Common myeloid progenitor, CD34-positive (primary cell): ENCODE measurements at regions not wholly inside any gene's neighbourhood (a gene's known extent, or its start where the extent isn't known, plus 50 kb on each side); places are given as distances from the start of the nearest gene placed in this dataset.

Experiments used
- CTCF ChIA-PET: fragments of 350-600 bp; sonication (Branson Sonifier 250); formaldehyde crosslinking; loops from one replicate; lab custom pipeline; 2021; ENCODE audit warnings: antibody characterized with exemption; lab: Charles Lee
- POLR2A ChIA-PET: fragments of 350-600 bp; sonication (Branson Sonifier 250); formaldehyde crosslinking; loops from one replicate; lab custom pipeline; 2021; ENCODE audit warnings: antibody characterized with exemption; lab: Charles Lee
- DNase-seq, 3 donors: peaks; one replicate each; pipeline versions ENCODE4 v3.0.0 to v3.0.0-alpha.2; 2013
- H3K27ac ChIP-seq, 2 experiments: 1 replicate in 1 of 2; 2 replicates in 1 of 2; pipeline ENCODE4 v1.7.0; 2013; ENCODE audit warnings: inconsistent platforms in 2 of 2, low read length in 2 of 2, mild to moderate bottlenecking in 2 of 2, low read depth in 1 of 2, moderate library complexity in 1 of 2; ENCODE audit not compliant: severe bottlenecking in 2 of 2, insufficient read depth in 1 of 2, poor library complexity in 1 of 2
- H3K27me3 ChIP-seq, 5 experiments: replicated peaks in 2 of 5; 1 replicate in 3 of 5; 2 replicates in 2 of 5; pipeline versions ENCODE4 v1.6.1 to v1.7.0; 2013; ENCODE audit warnings: low read length in 4 of 5, mild to moderate bottlenecking in 2 of 5, moderate library complexity in 2 of 5, inconsistent platforms in 1 of 5; ENCODE audit not compliant: insufficient read depth in 5 of 5, control insufficient read depth in 4 of 5
- H3K36me3 ChIP-seq, 4 experiments: 1 replicate in 2 of 4; 2 replicates in 2 of 4; pipeline versions ENCODE4 v1.6.1 to v1.7.0; 2013; ENCODE audit warnings: low read length in 3 of 4, control low read depth in 1 of 4, mild to moderate bottlenecking in 1 of 4; ENCODE audit not compliant: control insufficient read depth in 4 of 4, insufficient read depth in 4 of 4
- H3K4me1 ChIP-seq, 4 experiments: 1 replicate in 3 of 4; 2 replicates in 1 of 4; pipeline versions ENCODE4 v1.6.1 to v1.7.1; 2013; ENCODE audit warnings: low read length in 3 of 4, mild to moderate bottlenecking in 3 of 4, control low read depth in 1 of 4, inconsistent platforms in 1 of 4, moderate library complexity in 1 of 4; ENCODE audit not compliant: control insufficient read depth in 4 of 4, insufficient read depth in 4 of 4; ENCODE audit errors: control extremely low read depth in 1 of 4
- H3K4me3 ChIP-seq, 7 experiments: 1 replicate in 4 of 7; 2 replicates in 3 of 7; pipeline versions ENCODE4 v1.5.1 to v1.7.0; 2013; ENCODE audit warnings: mild to moderate bottlenecking in 7 of 7, low read length in 6 of 7, moderate library complexity in 6 of 7, inconsistent platforms in 2 of 7, low read depth in 2 of 7, control low read depth in 1 of 7; ENCODE audit not compliant: insufficient read depth in 4 of 7, control insufficient read depth in 1 of 7; ENCODE audit errors: extremely low read depth in 1 of 7
- H3K9me3 ChIP-seq, 5 experiments: 1 replicate in 4 of 5; 2 replicates in 1 of 5; pipeline versions ENCODE4 v1.6.1 to v1.7.1; 2013; ENCODE audit warnings: low read length in 4 of 5, mild to moderate bottlenecking in 2 of 5, inconsistent platforms in 1 of 5, low read depth in 1 of 5, moderate library complexity in 1 of 5; ENCODE audit not compliant: control insufficient read depth in 4 of 5, insufficient read depth in 2 of 5; ENCODE audit errors: control extremely low read depth in 1 of 5
- WGBS: methylation state at CpG from one replicate; pipeline ENCODE4 v1.1.5; 2013; ENCODE audit not compliant: insufficient coverage; 5-methylcytosine and 5-hydroxymethylcytosine counted together

DNA sequence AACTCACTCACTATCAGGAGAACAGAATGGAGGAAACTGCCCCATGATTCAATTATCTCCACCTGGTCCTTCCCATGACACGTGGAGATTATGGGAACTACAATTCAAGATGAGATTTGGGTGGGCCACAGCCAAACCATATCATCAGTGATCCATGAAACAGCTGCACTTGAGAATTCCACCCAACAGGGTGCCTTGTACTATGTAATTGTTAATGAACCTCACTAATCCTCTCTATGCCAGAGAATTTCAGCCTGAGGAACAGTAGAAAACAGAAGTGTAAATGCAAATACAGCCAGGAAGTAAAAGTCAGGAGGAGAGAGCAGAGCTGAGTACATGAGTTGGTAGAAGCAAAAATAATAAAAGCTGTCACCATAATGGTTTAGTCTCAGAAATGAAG lies 261.4 kb downstream of the EPHA4 start:
- POLR2A ChIA-PET, result no interaction called here
- WGBS, result no CpG with 5 or more reads among the region's 1 CpG
- peaks cover 2 to 10% (median 7%) of the 10 kb centered on the region in 4 experiments for H3K4me1 ChIP-seq
- DNase-seq, result no peak
- CTCF ChIA-PET, result no interaction called here
- no peaks in the 10 kb centered on the region for H3K27me3 ChIP-seq
- no peak overlapping the region for H3K4me3 ChIP-seq
- H3K9me3 ChIP-seq, result no peaks in the 10 kb centered on the region
- H3K36me3 ChIP-seq, result no peaks in the 10 kb centered on the region
- no peak overlapping the region for H3K27ac ChIP-seq

DNA sequence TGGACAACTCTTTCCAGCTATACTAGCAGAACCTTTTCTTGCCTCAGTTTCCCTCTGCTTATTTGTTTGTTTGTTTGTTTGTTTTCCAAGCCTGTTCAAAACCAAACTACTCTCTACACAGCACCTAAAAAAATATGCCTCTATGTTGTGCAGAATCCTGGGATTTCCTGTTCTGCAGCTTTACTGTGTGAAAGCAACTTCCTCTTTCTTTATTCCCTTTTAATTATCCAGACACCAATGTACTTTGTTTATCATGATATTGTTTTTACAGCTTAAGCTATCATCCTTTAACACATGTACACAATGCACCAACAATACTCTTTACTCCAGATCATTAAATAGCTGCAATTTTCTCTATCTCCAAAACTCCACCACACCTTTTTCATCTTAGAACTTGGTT lies 259.5 kb downstream of the EPHA4 start:
- H3K4me3 ChIP-seq, result no peak overlapping the region
- H3K9me3 ChIP-seq, result no peaks in the 10 kb centered on the region
- peak; percentile 5 to 65 (median 53) for DNase-seq
- peaks cover 2 to 10% (median 7%) of the 10 kb centered on the region in 4 experiments for H3K4me1 ChIP-seq
- ChIA-PET POLR2A (no interaction called here), CTCF (no interaction called here)
- H3K27me3 ChIP-seq, result no peaks in the 10 kb centered on the region
- H3K27ac ChIP-seq, result no peak overlapping the region
- H3K36me3 ChIP-seq, result no peaks in the 10 kb centered on the region

DNA sequence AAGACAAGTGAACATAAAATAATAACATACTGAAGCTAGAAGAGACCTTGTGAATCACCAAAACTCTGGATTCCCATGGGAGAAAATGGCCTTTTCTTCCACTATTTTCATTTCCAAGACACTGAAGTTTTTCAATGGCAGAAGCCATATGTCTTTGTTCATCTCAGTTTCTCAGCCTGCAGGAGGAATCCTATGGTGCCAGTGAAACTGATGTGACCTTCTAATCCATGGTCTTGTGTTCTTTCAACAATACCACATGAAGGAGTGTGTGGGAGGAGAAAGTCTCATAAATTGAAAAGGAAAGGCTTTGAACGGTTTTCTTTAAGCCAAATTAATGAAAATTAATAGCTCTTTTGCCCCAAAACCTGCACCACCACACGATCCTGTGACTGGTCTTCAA lies 257.3 kb downstream of the EPHA4 start:
- no peak overlapping the region for H3K4me3 ChIP-seq
- no peaks in the 10 kb centered on the region for H3K27me3 ChIP-seq
- POLR2A ChIA-PET, result no interaction called here
- 80% methylated on average over 1 of the region's 2 CpGs for WGBS
- peaks cover 2 to 10% (median 7%) of the 10 kb centered on the region in 4 experiments for H3K4me1 ChIP-seq
- no peak overlapping the region for H3K27ac ChIP-seq
- no peak for DNase-seq
- CTCF ChIA-PET, result interaction anchor here (1.1 kb wide), 1 partner anchor 20 kb away, joined by 4 read pairs; no protein-coding TSS in a partner anchor
- H3K36me3 ChIP-seq, result no peaks in the 10 kb centered on the region
- H3K9me3 ChIP-seq, result no peaks in the 10 kb centered on the region

DNA sequence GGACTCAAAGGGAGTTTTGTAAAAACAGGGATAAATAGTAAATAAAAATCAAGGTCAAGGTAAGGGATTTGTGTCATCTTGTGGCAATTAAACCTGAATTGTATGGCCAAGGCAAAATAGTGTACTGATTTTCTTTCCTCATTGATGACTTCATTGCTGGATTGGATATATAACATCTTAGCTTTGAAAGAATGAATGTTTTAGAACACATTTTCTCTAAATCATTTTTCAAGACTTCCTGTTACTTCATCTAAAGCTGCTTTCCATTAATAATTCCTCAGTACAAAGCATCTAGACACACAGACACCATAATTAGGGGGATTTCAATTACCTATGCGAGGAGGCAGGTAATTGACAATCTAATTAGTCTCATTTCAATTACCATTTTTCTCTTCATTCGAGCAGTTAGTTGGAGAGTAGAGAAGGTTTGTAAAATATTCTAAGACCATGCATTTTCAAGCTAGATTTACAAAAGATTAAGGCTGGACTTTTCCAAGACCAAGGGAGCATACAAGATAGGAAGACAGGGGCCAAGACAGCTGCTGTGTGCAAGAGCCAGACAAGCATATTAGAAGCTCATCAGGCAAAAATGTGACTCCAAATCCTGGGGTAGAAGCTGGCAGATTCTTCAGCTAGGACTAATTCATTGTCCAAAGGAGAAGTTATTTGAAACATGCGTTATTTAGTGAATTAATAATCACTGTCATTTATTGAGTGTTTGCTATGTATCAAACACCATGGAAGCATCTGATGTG lies 253.6 kb downstream of the EPHA4 start:
- Histone ChIP-seq H3K36me3 (no peaks in the 10 kb centered on the region), H3K4me1 (peaks cover 0 to 3% (median 0%) of the 10 kb centered on the region in 4 experiments), H3K27ac (no peak overlapping the region), H3K27me3 (no peaks in the 10 kb centered on the region), H3K4me3 (no peak overlapping the region), H3K9me3 (no peaks in the 10 kb centered on the region)
- WGBS, result no CpG with 5 or more reads among the region's 3 CpGs
- POLR2A ChIA-PET, result no interaction called here
- CTCF ChIA-PET, result interaction anchor here (0.8 to 1.3 kb wide), 2 partner anchors 24 to 245 kb away, joined by 3 read pairs; no protein-coding TSS in a partner anchor
- DNase-seq, result no peak

DNA sequence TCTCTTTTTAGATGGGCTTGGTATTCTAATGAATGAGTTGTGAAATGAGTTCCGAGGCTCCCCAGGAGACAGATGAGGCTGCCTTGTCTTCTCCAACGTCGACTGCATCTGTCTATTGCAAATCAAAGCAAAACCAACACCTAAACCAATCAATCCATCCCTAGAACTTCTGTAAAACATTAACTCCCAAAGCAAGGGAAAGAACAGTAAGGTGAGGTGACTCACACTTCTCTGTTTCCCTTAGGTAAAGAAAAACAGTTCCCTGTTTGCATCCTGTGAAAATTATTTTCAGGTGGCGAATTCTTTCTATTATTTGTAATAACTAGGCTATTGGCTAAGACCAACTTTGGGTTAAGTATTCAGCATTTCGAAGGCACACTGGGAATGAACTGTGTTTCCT lies 249.4 kb downstream of the EPHA4 start:
- ChIA-PET CTCF (interaction anchor here (0.7 kb wide), 1 partner anchor 1014 kb away, joined by 4 read pairs; no protein-coding TSS in a partner anchor), POLR2A (no interaction called here)
- H3K4me1 ChIP-seq, result peaks cover 0 to 3% (median 0%) of the 10 kb centered on the region in 4 experiments
- no peak overlapping the region for H3K27ac ChIP-seq
- WGBS, result no CpG with 5 or more reads among the region's 5 CpGs
- no peak overlapping the region for H3K4me3 ChIP-seq
- H3K36me3 ChIP-seq, result no peaks in the 10 kb centered on the region
- H3K27me3 ChIP-seq, result no peaks in the 10 kb centered on the region
- no peaks in the 10 kb centered on the region for H3K9me3 ChIP-seq
- no peak for DNase-seq

DNA sequence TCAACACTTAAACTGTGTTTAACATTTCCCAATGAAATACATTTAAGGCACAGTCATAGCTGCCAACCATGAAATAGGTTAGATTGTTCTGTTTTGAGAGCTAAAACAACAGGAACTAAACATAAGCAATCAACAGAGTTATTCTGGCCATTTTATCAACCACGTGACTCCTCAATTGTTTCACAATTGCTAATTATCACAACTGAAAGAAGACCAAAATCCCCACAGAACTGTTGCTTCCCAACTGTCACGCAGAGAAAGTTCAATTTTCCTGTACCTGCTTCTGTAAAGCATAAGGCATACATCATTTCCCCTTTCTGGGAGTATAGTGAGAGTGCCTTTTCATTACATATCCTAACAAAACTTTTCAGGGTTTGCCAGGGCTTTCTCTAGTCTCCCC lies 248.6 kb downstream of the EPHA4 start:
- Histone ChIP-seq H3K4me1 (peaks cover 0 to 3% (median 0%) of the 10 kb centered on the region in 4 experiments), H3K4me3 (no peak overlapping the region), H3K36me3 (no peaks in the 10 kb centered on the region), H3K27ac (no peak overlapping the region), H3K27me3 (no peaks in the 10 kb centered on the region), H3K9me3 (peaks cover 0 to 4% (median 0%) of the 10 kb centered on the region in 5 experiments)
- DNase-seq, result no peak
- POLR2A ChIA-PET, result no interaction called here
- WGBS, result 80% methylated on average over 1 of the region's 2 CpGs
- CTCF ChIA-PET, result interaction anchor here (0.7 kb wide), 1 partner anchor 1015 kb away, joined by 4 read pairs; no protein-coding TSS in a partner anchor

DNA sequence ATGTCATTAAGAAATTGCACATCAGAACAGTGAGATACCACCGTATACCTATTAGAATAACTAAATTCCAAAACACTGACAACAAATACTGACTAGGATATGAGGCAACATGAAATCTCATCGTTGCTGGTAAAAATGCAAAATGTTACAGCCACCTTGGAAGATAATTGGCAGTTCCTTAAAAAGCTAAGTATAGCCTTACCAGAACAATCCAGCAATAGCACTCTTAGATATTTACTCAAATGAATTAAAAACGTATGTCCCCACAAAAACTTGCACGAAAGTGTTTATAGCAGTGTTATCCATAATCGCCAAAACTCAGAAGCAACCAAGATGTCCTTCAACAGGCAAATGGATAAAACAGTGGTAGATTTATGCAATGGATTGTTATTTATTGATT lies 241.7 kb downstream of the EPHA4 start:
- Histone ChIP-seq H3K27me3 (no peaks in the 10 kb centered on the region), H3K36me3 (no peaks in the 10 kb centered on the region), H3K27ac (no peak overlapping the region), H3K9me3 (peaks cover 0 to 7% (median 0%) of the 10 kb centered on the region in 5 experiments), H3K4me3 (no peak overlapping the region), H3K4me1 (no peaks in the 10 kb centered on the region)
- POLR2A ChIA-PET, result no interaction called here
- 100% methylated on average over 1 of the region's 5 CpGs for WGBS
- CTCF ChIA-PET, result no interaction called here
- no peak for DNase-seq
